Thyroid gland (tissue), 4 donors: ENCODE measurements at regions not wholly inside any gene's neighbourhood (a gene's known extent, or its start where the extent isn't known, plus 50 kb on each side); places are given as distances from the start of the nearest gene placed in this dataset.

Source experiments
- CTCF ChIP-seq, 6 experiments: fragments of 200-600 bp in 3 of 6; fragments of 450-650 bp in 3 of 6; sonication (generic) in 3 of 6; IDR thresholded peaks; one replicate each; pipeline ENCODE4 v1.5.1; 2016 to 2019; ENCODE audit warnings: antibody characterized with exemption in 6 of 6, mild to moderate bottlenecking in 2 of 6, inconsistent platforms in 1 of 6, moderate library complexity in 1 of 6
- POLR2A ChIP-seq, 2 donors: fragments of 450-650 bp; IDR thresholded peaks; one replicate each; pipeline ENCODE4 v1.6.1; 2017; ENCODE audit warnings: antibody characterized with exemption in 2 of 2, mild to moderate bottlenecking in 2 of 2, moderate library complexity in 1 of 2

- no peak for TF ChIP-seq CTCF (IDR thresholded peaks at IDR 0.05)
- TF ChIP-seq POLR2A (IDR thresholded peaks at IDR 0.05): no peak
These were observed 849.1 kb downstream of the DIPK2A start for GRCh38 chr3:144820726-144821125.
